Kidney epithelial cell (primary cell): ENCODE measurements at regions not wholly inside any gene's neighbourhood (a gene's known extent, or its start where the extent isn't known, plus 50 kb on each side); places are given as distances from the start of the nearest gene placed in this dataset.
A peak's percentile ranks its signal among the peaks of the same experiment; 100 is the strongest.

Source experiments
- DNase-seq: peaks from one replicate; pipeline ENCODE4 v3.0.0-alpha.2; 2010; ENCODE audit warnings: low read depth
- H3K27me3 ChIP-seq: 2 replicates; pipeline ENCODE4 v1.6.0; 2011; ENCODE audit warnings: low read length; ENCODE audit not compliant: control insufficient read depth, insufficient read depth
- H3K36me3 ChIP-seq: 2 replicates; pipeline ENCODE4 v1.5.1; 2011; ENCODE audit warnings: low read length; ENCODE audit not compliant: control insufficient read depth, insufficient read depth
- H3K4me3 ChIP-seq: 2 replicates; pipeline ENCODE4 v1.5.1; 2011; ENCODE audit warnings: low read depth, mild to moderate bottlenecking, control low read depth, low read length
- CTCF ChIP-seq: IDR thresholded peaks from 2 replicates; pipeline ENCODE4 v1.5.1; 2011; ENCODE audit warnings: mild to moderate bottlenecking, moderate library complexity, low read length, control low read depth, inconsistent platforms; ENCODE audit not compliant: insufficient read depth, poor library complexity, severe bottlenecking

DNA sequence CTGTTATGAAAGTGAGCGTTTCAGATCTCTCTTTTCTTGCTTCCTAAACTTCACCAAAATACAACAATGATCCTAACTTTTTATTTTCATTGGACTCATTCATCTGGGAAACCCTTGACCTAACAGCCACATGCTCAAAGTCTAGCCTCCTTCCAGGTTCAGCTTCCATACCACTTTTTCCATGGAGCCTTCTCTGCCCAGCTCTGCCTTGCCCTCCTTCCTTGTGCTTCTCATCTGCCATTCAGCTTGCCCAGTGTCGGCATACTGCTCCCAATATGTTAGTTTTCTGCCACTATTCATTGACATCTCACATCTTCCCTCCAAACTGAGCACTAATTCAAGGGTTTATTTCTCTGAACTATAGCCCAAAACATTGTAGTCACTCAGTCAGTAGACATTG, 214.7 kb downstream of the RAD51AP2 start:
- TF ChIP-seq CTCF = no peak
- Histone ChIP-seq H3K4me3 (no peak overlapping the region), H3K36me3 (no peaks in the 10 kb centered on the region), H3K27me3 (no peaks in the 10 kb centered on the region)
- DNase-seq = no peak

GRCh38 chr2:17303054-17303453, 215.2 kb downstream of the RAD51AP2 start:
- Histone ChIP-seq H3K36me3 (no peaks in the 10 kb centered on the region), H3K4me3 (no peak overlapping the region), H3K27me3 (no peaks in the 10 kb centered on the region)
- peak; percentile 39 for DNase-seq
- no peak for TF ChIP-seq CTCF

DNA sequence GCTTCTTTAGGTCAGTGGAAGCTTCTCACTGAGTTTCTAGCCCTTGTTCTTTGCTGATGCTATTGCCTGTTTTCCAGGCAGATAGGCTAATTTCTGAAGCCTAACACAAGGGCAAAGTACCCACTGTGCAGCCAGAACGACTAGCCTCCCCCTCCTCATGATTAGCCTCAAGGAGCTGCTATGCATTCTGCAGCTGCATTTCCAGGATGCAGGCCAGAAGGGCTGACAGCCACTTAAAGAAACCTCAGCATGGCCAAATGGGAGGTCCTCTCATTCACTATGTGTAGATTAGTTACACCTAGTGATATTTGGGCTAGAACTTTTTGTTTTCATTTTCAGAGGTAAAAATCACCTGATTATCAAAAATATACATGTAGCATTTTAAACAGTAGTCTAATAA, 216.0 kb downstream of the RAD51AP2 start:
- DNase-seq = no peak
- no peak overlapping the region for H3K4me3 ChIP-seq
- TF ChIP-seq CTCF = no peak
- H3K36me3 ChIP-seq = no peaks in the 10 kb centered on the region
- H3K27me3 ChIP-seq = no peaks in the 10 kb centered on the region

- H3K36me3 ChIP-seq = no peaks in the 10 kb centered on the region
- H3K27me3 ChIP-seq = no peaks in the 10 kb centered on the region
- H3K4me3 ChIP-seq = no peak overlapping the region
- no peak for DNase-seq
- no peak for TF ChIP-seq CTCF
Measured at GRCh38 chr2:17301437-17301836, 216.8 kb downstream of the RAD51AP2 start.

GRCh38 chr2:17299891-17300540, 218.2 kb downstream of the RAD51AP2 start:
- Histone ChIP-seq H3K27me3 (no peaks in the 10 kb centered on the region), H3K36me3 (no peaks in the 10 kb centered on the region), H3K4me3 (no peak overlapping the region)
- no peak for TF ChIP-seq CTCF
- peak; percentile 62 for DNase-seq

GRCh38 chr2:17298453-17298852, 219.8 kb downstream of the RAD51AP2 start:
- Histone ChIP-seq H3K27me3 (no peaks in the 10 kb centered on the region), H3K4me3 (no peak overlapping the region), H3K36me3 (no peaks in the 10 kb centered on the region)
- TF ChIP-seq CTCF = no peak
- DNase-seq = no peak
